Heart right ventricle (tissue), 16 donors: ENCODE measurements at regions not wholly inside any gene's neighbourhood (a gene's known extent, or its start where the extent isn't known, plus 50 kb on each side); places are given as distances from the start of the nearest gene placed in this dataset.

ENCODE experiments used
- ATAC-seq, 8 donors: fragments of 200-7000 bp; cut with Tn5 transposase; one replicate each; pipeline ENCODE4 v1.9.1; 2020; ENCODE audit warnings: mild to moderate bottlenecking in 8 of 8, moderate library complexity in 8 of 8, moderate number of reproducible peaks in 1 of 8
- DNase-seq, 2 donors: peaks; one replicate each; pipeline ENCODE4 v3.0.0-alpha.2; 2020
- H3K27ac ChIP-seq, 10 donors: fragments of 200-600 bp; sonication (generic) in 2 of 10; one replicate each; pipeline versions ENCODE4 v1.5.0 to v1.8.0; 2020 to 2022; ENCODE audit warnings: mild to moderate bottlenecking in 3 of 10
- H3K27me3 ChIP-seq, 7 donors: fragments of 200-600 bp; one replicate each; pipeline ENCODE4 v1.8.0; 2021 to 2022; ENCODE audit warnings: mild to moderate bottlenecking in 2 of 7
- H3K36me3 ChIP-seq, 9 donors: fragments of 200-600 bp; sonication (generic) in 1 of 9; one replicate each; pipeline versions ENCODE4 v1.5.0 to v1.8.0; 2020 to 2022; ENCODE audit warnings: mild to moderate bottlenecking in 2 of 9
- H3K4me1 ChIP-seq, 9 donors: fragments of 200-600 bp; sonication (generic) in 1 of 9; one replicate each; pipeline versions ENCODE4 v1.5.0 to v1.8.0; 2020 to 2022; ENCODE audit warnings: mild to moderate bottlenecking in 4 of 9
- H3K4me3 ChIP-seq, 10 donors: fragments of 200-600 bp; sonication (generic) in 2 of 10; one replicate each; pipeline versions ENCODE4 v1.5.0 to v1.8.0; 2020 to 2022; ENCODE audit warnings: mild to moderate bottlenecking in 7 of 10, moderate library complexity in 2 of 10
- H3K9me3 ChIP-seq, 11 donors: fragments of 200-600 bp in 10 of 11; sonication (generic) in 2 of 11; one replicate each; pipeline versions ENCODE4 v1.5.0 to v1.8.0; 2013 to 2022; ENCODE audit warnings: mild to moderate bottlenecking in 2 of 11, control low read depth in 1 of 11, moderate library complexity in 1 of 11
- WGBS, 2 donors: extraction: QIAGEN DNeasy Blood & Tissue Kit; methylation state at CpG; one replicate each; pipeline ENCODE4 v1.1.7; 2013; ENCODE audit warnings: inconsistent platforms in 1 of 2; 5-methylcytosine and 5-hydroxymethylcytosine counted together
- intact Hi-C, 10 donors: fragments of 100-400 bp; cut with DNase I; formaldehyde crosslinking; loops; one replicate each; pipeline versions ENCODE4 v1.11.1 to v1.14.2; 2022
- TF ChIP-seq, protein P1 (sequence below), 9 donors: fragments of 200-600 bp; sonication (generic) in 2 of 9; IDR thresholded peaks; one replicate each; pipeline versions ENCODE4 v1.5.0 to v1.8.0; 2021 to 2022; ENCODE audit warnings: antibody characterized with exemption in 9 of 9, mild to moderate bottlenecking in 5 of 9, moderate library complexity in 1 of 9
- donor health status: Arrhythmogenic right ventricular cardiomyopathy.
- donor health status: ischemic (EF 13 %, LVEDD 7.1; RV severe dilation, severe dysfunction).
- donor health status: healthy with polysubstance abuse.
- donor health status: DM: no; HTN: yes; CAD: no.
- donor health status: DM: no; HTN: no; CAD: no.
- donor health status: ischemic (EF 25% LVEDD 6.9; RV normal size, moderate dysfunction).
- donor health status: ischemic (EF 25% LVEDD 5.7; RV mildly dilated, moderate dysfunction).
- donor health status: healthy.
- donor health status: DM: yes; HTN: yes; CAD: no.
- donor health status: Ischemic cardiomyopathy.
- donor health status: ischemic (EF 35%, LVEDD 5.7; RV mildly dilated, moderate dysfunction).
- donor health status: nonischemic (EF 11% LVEDD 7.7; RV severe dilation, severe dysfunction).
- donor health status: DM: yes; HTN: yes; CAD: no.
- donor health status: PGD.
- donor health status: ischemic (EF 29% LVEDD 5.4; RV normal size, mild dysfunction).
- donor health status: nonischemic (EF 23%, LVEDD 6.1; RV moderate dilation, normal function).

DNA sequence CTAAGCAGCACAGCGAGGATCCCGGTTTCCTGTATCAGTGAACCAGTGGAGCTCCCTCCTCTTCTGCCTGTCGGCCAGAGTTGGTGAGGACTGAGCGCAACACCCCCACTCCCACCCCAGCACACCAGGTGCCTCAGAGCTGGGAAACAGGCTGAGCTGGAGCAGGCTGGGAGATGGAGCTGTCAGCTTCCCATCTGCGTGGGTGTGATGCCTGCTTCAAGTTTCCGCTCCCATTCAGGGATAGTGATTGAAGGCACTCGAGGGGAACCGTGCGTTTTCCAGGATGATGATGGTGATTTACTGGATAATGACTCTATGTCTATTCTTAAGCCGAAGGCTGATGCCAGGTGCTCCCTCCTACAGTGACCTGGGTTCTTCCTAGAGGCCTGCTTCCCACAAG, 144.5 kb downstream of the TMEM132E start:
- TF ChIP-seq, protein P1, sequence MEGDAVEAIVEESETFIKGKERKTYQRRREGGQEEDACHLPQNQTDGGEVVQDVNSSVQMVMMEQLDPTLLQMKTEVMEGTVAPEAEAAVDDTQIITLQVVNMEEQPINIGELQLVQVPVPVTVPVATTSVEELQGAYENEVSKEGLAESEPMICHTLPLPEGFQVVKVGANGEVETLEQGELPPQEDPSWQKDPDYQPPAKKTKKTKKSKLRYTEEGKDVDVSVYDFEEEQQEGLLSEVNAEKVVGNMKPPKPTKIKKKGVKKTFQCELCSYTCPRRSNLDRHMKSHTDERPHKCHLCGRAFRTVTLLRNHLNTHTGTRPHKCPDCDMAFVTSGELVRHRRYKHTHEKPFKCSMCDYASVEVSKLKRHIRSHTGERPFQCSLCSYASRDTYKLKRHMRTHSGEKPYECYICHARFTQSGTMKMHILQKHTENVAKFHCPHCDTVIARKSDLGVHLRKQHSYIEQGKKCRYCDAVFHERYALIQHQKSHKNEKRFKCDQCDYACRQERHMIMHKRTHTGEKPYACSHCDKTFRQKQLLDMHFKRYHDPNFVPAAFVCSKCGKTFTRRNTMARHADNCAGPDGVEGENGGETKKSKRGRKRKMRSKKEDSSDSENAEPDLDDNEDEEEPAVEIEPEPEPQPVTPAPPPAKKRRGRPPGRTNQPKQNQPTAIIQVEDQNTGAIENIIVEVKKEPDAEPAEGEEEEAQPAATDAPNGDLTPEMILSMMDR (IDR thresholded peaks at IDR 0.05), result no peak
- DNase-seq (no peak), ATAC-seq (no peak)
- Histone ChIP-seq H3K4me1 (no peaks in the 10 kb centered on the region), H3K36me3 (no peaks in the 10 kb centered on the region), H3K27me3 (peaks cover 0 to 32% (median 18%) of the 10 kb centered on the region in 7 donors), H3K4me3 (no peak overlapping the region), H3K27ac (no peak overlapping the region), H3K9me3 (no peaks in the 10 kb centered on the region)
- 62 to 66% methylated on average over 10 of the region's 10 CpGs for WGBS, 2 donors
- intact Hi-C loops, result loop anchor here in 2 of 10 donors (10.0 kb wide), 2 partner anchors 61 to 819 kb away; no protein-coding TSS in a partner anchor

DNA sequence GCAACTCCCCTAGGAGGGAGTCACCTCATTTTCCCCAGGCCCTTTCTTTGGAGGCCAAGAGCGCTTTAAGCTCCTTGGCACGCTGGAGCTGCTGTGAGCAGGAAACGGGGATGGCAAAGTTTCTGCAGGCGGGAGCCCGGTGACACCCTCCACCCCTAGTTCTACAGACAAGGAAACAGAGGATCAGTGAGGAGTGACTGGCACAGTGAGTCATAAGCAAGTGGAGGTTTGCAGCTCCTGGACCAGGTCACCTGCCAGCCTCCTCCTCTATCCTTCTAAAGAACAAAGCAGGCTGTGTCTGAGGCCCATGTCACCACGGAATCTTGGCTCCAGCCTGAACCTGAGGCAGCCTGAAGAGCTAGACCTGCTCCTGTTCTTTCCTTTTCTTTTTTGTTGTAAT, 141.9 kb downstream of the TMEM132E start:
- Histone ChIP-seq H3K27me3 (peaks cover 0 to 32% (median 18%) of the 10 kb centered on the region in 7 donors), H3K36me3 (no peaks in the 10 kb centered on the region), H3K4me3 (no peak overlapping the region), H3K9me3 (no peaks in the 10 kb centered on the region), H3K27ac (no peak overlapping the region), H3K4me1 (no peaks in the 10 kb centered on the region)
- no peak for DNase-seq
- intact Hi-C loops, result loop anchor here in 2 of 10 donors (10.0 kb wide), 2 partner anchors 63 to 817 kb away; no protein-coding TSS in a partner anchor
- 75 to 84% methylated on average over 6 of the region's 6 CpGs for WGBS, 2 donors
- ATAC-seq, result no peak
- TF ChIP-seq, protein P1 (IDR thresholded peaks at IDR 0.05), result no peak

DNA sequence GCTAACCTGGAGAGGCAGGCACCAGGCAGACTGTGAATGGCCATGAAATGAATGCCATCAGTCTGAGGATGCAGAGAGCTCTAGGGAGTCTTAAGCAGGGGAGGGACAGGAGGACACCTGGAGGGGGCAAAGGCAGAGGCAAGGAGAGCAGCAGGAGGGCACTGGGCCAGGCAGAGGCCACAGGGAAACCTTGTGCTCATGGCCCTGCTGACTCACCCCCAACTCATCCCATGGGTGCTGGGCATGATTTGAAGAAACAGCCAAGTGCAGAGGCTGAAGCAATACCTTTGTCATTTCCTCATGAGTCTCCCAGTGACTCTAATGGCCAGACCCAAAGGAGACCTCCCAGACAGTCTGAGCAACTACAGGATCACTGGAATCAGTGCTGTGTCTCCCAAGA, 141.4 kb downstream of the TMEM132E start:
- DNase-seq (no peak), ATAC-seq (no peak)
- TF ChIP-seq, protein P1 (IDR thresholded peaks at IDR 0.05), result no peak
- Histone ChIP-seq H3K4me3 (no peak overlapping the region), H3K27ac (no peak overlapping the region), H3K27me3 (peaks cover 0 to 32% (median 18%) of the 10 kb centered on the region in 7 donors), H3K36me3 (no peaks in the 10 kb centered on the region), H3K9me3 (no peaks in the 10 kb centered on the region), H3K4me1 (no peaks in the 10 kb centered on the region)
- intact Hi-C loops, result loop anchor here in 2 of 10 donors (10.0 kb wide), 2 partner anchors 64 to 816 kb away; no protein-coding TSS in a partner anchor

GRCh38 chr17:34719569-34719968, 140.2 kb downstream of the TMEM132E start:
- intact Hi-C loops, result no loop called here
- TF ChIP-seq, protein P1 (IDR thresholded peaks at IDR 0.05), result no peak
- no peaks in the 10 kb centered on the region for H3K36me3 ChIP-seq
- no peak overlapping the region for H3K27ac ChIP-seq
- ATAC-seq, result no peak
- WGBS, 2 donors, result 83 to 88% methylated on average over 11 of the region's 11 CpGs
- no peaks in the 10 kb centered on the region for H3K4me1 ChIP-seq
- H3K9me3 ChIP-seq, result no peaks in the 10 kb centered on the region
- DNase-seq, result no peak
- no peak overlapping the region for H3K4me3 ChIP-seq
- H3K27me3 ChIP-seq, result peaks cover 0 to 31% (median 17%) of the 10 kb centered on the region in 7 donors
